Sigmoid colon (tissue), 3 donors: ENCODE measurements at regions not wholly inside any gene's neighbourhood (a gene's known extent, or its start where the extent isn't known, plus 50 kb on each side); places are given as distances from the start of the nearest gene placed in this dataset.

Experiments used
- CTCF ChIP-seq, 4 experiments: fragments of 450-650 bp in 3 of 4; fragments of 200-600 bp in 1 of 4; IDR thresholded peaks; one replicate each; pipeline ENCODE4 v1.5.1; 2016 to 2019; ENCODE audit warnings: antibody characterized with exemption in 4 of 4, mild to moderate bottlenecking in 3 of 4, moderate library complexity in 2 of 4
- POLR2A ChIP-seq, 2 donors: fragments of 450-650 bp; IDR thresholded peaks; one replicate each; pipeline ENCODE4 v1.6.1; 2016; ENCODE audit warnings: antibody characterized with exemption in 2 of 2, mild to moderate bottlenecking in 2 of 2, moderate library complexity in 2 of 2

DNA sequence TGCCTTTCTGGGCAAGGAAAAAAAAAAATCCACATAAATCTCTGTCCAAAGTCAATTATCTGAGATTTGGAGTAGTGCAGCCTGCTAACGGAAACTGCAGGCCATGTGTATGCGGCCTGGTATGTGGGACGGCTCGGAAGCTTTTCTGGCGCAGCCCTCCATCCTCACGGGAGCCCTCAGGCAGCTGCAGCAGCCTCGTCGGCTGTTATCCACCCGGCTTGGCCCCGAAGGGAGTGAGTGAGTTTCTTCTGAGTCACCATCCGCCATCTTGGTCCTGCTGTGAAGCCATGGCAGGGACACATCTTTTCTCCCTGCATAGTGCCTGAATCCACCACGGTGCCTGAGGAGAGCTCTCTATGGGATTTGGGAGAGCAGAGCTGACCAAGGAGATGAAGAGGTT lies 62.8 kb downstream of the POLR2M start:
- no peak for TF ChIP-seq POLR2A (IDR thresholded peaks at IDR 0.05)
- TF ChIP-seq CTCF (IDR thresholded peaks at IDR 0.05), result no peak
